NOMO-1 treated with DMSO at 0.1 percent for 48 hours (cell line): ENCODE measurements at regions not wholly inside any gene's neighbourhood (a gene's known extent, or its start where the extent isn't known, plus 50 kb on each side); places are given as distances from the start of the nearest gene placed in this dataset.
"Not testable (repeated sequence)": the region's sequence is repeated elsewhere in the genome, so short reads cannot be mapped to it uniquely, and the experiment has no call there.

Experiments used
- DNase-seq: peaks from one replicate; lab custom pipeline; 2025; ENCODE audit not compliant: unreplicated experiment; lab: John Stamatoyannopoulos, UW

DNA sequence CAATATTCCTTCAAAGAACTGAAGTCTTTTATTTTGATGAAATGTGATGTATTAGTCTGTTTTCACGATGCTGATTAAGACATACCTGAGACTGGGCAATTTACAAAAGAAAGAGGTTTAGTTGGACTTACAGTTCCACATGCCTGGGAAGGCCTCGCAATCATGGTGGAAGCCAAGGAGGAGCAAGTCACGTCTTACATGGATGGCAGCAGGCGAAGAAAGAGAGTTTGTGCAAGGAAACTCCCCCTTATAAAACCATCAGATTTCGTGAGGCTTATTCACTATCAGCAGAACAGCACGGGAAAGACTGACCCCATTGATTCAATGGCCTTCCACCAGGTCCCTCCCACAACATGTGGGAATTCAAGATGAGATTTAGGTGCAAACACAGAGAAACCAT, 750.3 kb upstream of the KCND2 start:
- DNase-seq: no peak

DNA sequence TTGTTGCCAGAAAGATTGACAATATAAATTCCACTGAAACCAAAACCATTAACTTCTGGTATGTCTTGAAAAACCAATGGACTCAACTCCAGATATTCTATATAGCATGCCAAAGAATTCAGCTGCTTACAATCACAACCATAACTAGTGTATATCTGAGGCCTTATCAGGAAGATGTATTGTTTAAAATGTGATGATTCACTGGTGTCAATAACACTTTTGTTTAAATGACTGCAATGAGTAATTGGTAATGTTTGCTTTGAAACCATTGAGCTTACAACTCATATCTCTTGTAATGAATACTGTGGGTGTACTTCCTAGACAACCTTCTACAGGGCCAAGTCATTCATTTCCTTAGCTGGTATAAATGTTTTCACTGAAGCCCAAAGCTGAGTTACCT, 727.9 kb upstream of the KCND2 start:
- no peak for DNase-seq

DNA sequence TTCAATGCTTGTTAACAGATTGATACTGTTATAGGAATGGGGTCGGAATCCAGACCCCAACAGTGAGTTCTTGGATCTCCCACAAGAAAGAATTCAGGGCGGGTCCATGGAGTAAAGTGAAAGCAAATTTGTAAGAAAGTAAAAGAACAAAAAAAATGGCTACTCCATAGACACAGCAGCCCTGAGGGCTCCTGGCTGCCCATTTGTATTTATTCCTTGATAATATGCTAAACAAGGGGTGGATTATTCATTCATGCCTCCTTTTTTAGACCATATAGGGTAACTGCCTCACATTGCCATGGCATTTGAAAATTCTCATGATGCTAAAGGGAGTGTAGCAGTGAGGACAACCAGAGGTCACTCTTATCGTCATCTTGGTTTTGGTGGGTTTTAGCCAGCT, 717.2 kb upstream of the KCND2 start:
- no peak for DNase-seq

DNA sequence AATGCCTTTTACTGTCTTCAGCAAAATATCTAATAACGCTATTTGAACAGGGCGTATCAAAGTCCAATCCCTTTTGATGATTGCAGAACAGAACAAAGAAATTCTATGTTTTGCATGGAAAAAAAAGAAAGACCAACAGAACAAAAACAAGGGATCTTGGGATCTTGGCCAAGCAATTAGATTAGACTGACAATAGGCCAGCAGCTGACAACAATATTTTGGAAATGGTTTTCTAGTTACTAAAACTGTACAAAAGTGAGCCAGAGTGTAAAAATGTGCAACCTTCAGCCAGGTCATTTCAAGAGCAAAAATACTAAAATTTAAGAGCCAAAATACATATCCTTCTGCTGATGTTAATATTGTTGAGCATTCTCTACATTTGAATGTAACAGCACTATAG, 716.5 kb upstream of the KCND2 start:
- no peak for DNase-seq

DNA sequence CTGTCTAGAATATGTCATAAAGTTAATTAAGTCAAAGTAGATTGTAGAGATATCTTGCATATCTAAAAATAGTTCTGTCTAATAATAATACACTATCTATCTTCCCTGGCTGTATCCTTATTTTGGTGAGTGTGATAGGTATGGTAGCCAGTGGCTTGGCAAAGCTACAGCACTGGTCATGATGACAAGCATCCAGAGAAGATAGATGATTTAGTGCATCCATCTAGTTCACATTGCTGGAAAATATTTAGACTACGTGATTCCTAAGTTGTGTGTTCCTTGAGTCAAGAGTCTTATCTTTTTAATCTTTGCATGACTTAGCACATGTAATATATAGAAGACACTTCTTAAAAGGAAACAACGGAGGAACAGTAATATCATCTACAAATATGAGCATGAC, 711.2 kb upstream of the KCND2 start:
- DNase-seq: no peak

DNA sequence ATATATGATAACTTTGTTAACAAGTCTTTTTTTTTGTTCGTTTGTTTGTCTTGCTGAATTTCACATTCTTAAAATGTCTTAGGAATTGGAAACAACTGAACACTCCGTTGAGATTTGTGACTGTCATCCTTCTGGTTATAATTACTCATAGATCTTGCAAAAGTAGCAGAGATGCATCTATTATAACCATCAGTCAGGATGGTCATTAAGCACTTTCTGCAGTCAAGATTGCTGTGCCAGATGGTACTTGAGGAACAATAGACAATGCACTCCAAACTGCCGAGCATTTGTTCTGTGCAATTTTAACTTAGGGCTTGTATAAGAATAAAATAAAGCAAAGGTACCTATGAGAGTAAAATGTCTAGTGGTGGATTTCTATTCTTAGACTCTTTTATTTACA, 710.1 kb upstream of the KCND2 start:
- DNase-seq: no peak

DNA sequence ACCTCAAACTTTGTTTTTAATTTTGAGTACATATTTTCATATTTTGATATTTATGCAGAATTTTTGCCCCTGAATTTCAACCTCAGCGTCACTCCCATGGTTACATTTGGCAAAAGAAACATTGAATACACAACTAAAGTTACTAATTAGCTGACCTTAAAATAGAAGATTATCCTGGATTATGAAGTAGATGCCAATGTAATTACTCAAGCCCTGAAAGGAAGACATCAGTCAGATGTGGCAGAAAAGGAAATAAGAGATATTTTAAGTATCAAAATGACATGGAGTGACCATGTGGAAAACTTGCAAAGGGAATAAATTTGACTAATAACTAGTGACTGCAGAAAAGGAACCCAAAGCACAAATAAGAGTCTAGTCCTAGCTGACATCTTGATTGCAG, 701.3 kb upstream of the KCND2 start:
- DNase-seq: no peak

DNA sequence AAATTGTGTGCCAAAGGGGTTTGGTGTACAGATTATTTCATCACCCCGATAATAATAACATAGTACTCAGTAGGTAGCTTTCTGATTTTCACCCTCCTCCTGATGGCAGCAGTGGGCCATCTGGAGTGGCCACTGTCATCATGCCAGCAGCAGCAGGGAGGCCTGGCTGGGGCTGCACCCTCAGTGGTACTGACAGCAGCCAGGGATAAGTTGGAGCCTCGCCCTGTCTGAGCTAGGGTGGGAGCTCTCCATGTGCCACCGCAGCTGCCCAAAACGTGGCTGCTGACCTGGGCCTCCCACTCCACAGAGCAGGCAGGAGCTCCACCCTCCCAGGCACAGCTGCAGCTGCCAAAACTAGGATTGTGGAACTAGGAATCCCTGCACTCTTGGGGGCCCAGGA, 700.8 kb upstream of the KCND2 start:
- DNase-seq: no peak

DNA sequence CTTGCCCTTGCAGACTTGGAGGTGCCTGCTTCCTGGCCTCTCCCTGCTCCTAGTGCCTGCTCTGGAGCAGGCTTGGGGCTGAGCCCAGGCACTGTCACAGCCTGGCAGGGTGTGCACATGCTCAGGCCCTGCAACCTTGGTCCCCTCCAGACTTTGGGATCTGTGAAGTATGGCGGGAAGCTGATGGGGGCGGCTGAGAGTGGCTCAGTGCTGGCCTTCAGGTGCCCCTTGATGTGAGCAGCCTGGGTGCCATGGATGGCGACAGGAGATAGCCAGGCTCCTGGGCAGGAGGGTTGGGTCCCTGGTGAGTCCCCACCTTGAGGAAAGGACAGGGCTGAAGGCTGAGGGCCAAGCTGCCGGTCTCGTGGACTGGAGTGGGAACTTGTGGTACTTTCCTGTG, 700.4 kb upstream of the KCND2 start:
- DNase-seq: no peak

DNA sequence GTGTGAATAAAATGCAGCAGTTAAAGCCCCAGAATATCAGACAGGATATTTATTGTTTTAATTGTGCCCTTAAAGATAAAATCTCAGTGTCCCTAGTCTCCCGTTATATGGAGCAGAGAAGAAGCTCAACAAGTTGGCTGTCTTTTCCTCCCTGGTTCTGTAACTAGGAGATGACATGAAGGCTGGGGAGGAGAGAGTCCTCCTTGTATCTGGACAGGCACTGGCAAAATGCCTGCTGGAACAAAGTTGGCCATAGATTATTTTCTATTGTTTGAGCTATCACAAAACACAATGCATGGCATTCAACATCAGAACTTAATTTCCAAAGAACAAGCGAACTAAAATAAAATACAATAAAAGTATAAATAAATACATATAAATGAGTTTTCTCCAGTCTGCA, 694.9 kb upstream of the KCND2 start:
- DNase-seq: no peak

DNA sequence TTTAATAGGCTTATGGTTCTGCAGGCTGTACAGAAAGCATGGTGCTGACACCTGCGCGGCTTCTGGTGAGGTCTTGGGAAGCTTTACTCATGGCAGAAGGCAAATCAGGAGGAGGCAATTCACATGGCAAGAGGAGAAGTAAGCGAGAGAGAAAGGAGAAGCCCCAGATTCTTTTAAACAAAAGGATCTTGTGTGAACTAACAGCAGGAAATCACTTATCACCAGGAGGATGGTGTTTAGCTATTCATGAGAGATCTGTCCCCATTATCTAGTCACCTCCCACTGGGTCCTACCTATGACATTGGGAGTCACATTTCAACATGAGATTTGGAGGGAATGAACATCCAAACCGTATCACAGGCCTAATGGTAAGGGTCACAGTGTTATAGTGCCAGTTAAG, 678.0 kb upstream of the KCND2 start:
- no peak for DNase-seq

DNA sequence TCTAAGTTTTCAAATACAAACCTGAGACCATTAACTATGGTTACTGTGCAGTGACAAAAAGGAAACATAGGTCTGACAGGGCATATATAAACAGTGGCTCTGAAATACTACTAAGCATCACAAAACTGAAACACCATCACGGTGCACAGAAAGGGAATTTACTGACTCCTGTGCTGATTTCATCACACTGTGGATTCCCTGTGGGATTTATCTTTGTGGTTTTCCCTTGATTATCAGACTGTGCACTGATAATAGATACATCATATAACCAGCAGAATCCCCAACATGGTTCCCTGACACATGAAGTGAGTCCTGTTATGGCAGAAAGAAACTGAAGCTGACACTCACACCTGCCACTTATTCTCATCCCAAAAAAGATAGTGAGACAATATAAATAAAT, 676.3 kb upstream of the KCND2 start:
- DNase-seq: no peak

DNA sequence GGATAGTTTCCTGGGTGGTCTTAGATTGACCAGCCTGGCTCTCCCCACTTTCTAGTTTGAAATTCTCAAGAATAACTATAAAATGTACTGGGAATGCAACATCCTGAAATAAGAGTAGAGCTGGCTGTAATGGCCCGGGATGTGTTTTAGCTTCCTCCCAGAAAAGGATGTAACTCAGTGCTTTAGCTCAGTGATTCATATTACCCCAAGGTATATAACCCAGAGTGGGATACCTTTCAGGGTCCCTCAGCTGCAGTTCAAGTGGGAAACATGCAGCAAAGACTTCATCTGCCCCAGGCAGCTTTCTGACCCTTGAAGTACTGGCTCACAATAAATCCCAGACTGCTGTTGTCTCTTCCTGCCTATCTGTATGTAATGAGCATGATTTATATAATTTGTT, 666.7 kb upstream of the KCND2 start:
- DNase-seq: no peak

DNA sequence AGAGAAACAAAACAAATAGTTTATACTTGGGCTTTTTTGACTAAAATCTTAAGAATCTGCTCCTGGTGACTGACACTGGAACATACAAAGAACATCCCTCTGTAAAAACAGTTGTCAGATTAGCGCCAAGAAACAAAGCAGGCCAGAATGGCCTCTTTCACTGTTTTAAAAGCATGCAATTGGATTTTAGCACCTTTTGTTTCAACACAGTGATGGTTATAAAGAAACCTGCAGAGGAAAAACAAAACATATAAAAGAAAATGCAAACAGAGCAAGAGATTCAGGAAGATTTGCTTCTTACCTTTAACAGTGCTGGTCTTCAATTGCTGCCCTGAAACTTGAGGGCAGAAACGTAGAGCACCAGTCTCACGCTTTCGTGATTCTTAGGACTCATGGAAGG, 652.2 kb upstream of the KCND2 start:
- no peak for DNase-seq

DNA sequence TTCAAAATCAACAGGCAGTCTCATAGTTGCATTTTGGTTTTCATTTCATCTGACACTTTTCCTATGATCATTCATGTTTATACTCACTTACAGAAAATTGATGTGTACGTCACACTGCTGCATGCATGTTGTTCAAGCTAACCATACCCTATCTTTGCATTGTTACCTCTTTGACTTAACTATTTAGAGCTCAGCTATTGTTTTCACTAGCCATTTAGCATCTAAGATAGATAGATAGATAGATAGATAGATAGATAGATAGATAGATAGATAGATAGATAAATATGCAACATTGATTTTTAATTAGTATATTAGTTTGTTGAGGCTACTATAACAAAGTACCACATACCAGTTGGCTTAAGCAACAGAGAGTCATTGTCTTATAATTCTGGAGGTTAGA, 649.5 kb upstream of the KCND2 start:
- DNase-seq: no peak

DNA sequence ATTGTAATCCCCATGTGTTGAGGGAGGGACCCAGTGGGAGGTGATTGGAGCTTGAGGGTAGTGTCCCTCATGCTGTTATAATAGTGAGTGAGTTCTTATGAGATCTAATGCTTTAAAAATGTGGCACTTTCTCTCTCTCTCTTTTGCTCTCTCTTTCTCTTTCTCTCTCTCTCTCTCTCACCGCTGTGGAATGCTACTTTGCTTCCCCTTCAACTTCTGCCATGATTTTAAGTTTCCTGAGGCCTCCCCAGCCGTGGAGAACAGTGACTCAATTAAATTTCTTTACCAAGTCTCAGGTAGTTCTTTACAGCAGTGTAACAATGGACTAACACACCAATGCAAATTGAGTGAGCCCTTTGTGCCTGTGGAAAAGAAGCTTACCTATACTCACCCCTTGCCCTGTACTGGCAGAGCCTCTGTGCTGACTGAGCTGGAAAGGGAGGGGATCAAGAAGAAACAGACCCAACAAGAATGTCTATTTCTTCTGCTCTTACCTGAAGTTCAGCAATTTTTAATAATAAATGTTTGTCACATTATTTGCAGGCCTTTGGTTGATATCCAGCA, 642.5 kb upstream of the KCND2 start:
- no peak for DNase-seq

DNA sequence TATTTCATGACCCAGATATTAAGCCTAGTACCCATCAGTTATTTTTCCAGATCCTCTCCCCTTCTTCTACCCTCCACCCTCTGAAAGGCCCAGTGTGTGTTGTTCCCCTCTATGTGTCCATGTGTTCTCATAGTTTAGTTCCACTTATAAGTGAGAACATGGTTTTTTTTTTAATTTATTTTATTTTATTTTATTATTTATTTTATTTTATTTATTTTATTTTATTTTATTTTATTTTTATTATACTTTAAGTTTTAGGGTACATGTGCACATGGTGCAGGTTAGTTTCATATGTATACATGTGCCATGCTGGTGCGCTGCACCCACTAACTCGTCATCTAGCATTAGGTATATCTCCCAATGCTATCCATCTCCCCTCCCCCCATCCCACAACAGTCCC, 639.2 kb upstream of the KCND2 start:
- not testable (repeated sequence) for DNase-seq

DNA sequence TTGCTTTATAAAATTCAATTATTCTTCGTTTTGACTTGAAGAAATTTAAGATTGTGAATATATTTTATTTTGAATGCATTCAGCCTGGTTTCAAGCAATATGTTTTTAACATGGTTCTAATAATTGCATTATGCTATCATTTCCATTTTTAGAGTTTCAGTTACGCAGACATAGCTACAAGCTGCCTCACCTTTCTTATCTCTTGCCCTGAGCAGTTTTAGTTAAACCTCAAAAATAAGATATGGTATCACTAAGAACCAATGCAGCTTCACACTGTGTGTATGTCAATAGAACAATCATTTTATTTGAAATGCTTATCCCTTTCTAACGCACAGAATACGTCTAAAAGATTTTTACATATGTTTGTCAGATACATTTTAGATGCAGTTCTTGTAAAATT, 632.6 kb upstream of the KCND2 start:
- no peak for DNase-seq

DNA sequence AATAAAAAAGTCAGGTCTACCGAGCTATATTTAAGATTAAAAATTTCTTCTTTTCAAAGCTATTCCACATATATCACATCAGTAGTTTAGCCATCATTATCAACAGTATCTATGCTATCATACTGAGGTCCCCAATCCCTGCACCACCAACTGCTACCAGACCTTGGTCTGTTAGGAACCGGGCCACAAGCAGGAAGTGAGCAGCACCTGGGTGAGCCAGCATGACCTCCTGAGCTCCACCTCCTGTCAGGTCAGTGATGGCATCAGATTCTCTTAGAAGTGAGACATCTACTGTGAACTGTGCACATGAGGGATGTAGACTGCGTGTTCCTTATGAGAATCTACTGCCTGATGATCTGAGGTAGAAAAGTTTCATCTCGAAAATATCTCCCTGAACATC, 632.1 kb upstream of the KCND2 start:
- DNase-seq: no peak

DNA sequence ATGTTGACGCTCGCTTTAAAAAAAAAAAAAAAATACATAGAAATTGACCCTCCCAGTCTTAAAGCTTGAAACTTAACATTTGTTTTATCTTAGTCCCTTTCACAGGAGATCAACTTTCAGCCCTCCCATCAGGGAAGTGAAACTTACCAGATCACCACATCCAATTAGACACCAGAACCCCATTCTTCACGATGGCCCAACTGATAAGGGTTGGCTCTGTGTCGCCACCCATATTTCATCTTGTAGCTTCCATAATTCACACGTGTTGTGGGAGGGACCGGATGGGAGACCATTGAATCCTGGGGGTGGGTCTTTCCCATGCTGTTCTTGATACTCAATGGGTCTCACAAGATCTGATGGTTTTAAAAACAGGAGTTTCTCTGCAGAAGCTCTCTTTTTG, 629.4 kb upstream of the KCND2 start:
- DNase-seq: no peak

DNA sequence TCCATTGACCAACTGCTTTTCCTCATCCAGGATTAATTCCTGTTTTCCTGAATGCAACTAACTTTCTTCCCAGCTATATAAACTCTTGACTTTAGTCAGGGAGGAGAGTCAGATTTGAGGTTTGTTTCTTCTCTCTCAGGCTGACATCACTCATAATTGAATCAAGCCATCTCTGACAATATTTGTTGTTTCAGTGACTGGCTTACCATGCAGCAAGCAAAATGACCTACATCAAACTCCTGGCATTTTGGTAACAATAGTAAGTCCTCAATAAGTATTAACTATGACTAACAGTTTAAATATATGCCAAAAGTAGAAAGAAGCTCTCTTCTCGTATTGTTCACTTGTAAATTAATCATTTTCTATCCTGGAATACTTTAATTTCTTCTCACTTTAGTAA, 625.7 kb upstream of the KCND2 start:
- DNase-seq: no peak

DNA sequence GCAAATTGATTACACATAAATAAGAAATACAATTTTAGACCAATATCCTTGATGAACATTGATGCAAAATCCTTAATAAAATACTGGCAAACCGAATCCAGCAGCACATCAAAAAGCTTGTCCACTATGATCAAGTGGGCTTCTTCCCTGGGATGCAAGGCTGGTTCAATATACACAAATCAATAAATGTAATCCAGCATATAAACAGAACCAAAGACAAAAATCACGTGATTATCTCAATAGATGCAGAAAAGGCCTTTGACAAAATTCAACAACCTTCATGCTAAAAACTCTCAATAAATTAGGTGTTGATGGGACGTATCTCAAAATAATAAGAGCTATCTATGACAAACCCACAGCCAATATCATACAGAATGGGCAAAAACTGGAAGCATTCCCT, 624.2 kb upstream of the KCND2 start:
- not testable (repeated sequence) for DNase-seq

DNA sequence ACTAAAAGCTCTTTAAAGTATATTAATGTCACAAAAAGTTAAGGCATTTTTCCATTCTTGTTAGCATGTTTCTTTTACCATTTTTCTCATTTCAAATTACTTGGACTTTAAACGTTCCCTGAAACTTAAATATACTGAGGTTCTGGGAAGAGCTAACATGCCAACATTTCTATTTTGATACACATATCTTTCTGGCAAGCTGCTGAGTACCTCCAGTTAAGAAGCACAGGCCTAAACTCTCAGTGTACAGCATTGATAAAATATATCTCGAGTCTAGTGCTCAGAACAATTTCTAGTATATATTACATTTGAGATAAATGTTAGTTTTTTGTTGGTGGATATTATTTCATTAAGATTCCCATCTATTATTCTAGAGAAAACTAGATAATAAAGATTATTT, 612.9 kb upstream of the KCND2 start:
- DNase-seq: no peak

DNA sequence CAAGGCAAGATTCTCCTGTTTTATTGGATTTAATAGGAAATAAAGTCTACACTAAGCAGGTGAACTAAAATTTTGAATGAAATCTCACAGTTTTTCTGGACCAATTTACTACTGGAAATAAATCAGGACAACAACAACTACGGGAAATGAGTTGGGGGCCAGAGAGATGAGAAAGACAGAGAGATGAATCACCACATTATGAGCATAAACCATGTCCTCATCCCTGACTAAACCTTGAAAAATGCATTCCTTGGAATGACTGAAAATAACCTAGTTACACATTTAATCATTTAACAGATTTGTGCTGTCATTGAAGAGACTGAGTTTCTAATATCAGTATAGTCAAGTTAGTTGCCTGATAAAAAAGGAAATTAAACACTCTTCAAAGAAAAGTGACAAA, 608.4 kb upstream of the KCND2 start:
- no peak for DNase-seq
